GM19328 (cell line): ENCODE measurements at regions not wholly inside any gene's neighbourhood (a gene's known extent, or its start where the extent isn't known, plus 50 kb on each side); places are given as distances from the start of the nearest gene placed in this dataset.
"Not testable (repeated sequence)": the region's sequence is repeated elsewhere in the genome, so short reads cannot be mapped to it uniquely, and the experiment has no call there.

Experiments used
- ATAC-seq: cut with Tn5 transposase; IDR thresholded peaks from one replicate; pipeline ENCODE4 v1.9.1; 2021; ENCODE audit warnings: mild to moderate bottlenecking, moderate library complexity; ENCODE audit not compliant: unreplicated experiment

- ATAC-seq, result no peak
Observed at GRCh38 chr5:87787625-87788256, 375.0 kb upstream of the CCNH start.

GRCh38 chr5:87787086-87787485 is 374.4 kb upstream of the CCNH start:
- ATAC-seq, result no peak

GRCh38 chr5:87786471-87786870 is 373.7 kb upstream of the CCNH start:
- no peak for ATAC-seq

GRCh38 chr5:87785554-87786335 is 373.0 kb upstream of the CCNH start:
- ATAC-seq, result no peak

- ATAC-seq, result no peak
Observed at GRCh38 chr5:87784879-87785495, 372.3 kb upstream of the CCNH start.

DNA sequence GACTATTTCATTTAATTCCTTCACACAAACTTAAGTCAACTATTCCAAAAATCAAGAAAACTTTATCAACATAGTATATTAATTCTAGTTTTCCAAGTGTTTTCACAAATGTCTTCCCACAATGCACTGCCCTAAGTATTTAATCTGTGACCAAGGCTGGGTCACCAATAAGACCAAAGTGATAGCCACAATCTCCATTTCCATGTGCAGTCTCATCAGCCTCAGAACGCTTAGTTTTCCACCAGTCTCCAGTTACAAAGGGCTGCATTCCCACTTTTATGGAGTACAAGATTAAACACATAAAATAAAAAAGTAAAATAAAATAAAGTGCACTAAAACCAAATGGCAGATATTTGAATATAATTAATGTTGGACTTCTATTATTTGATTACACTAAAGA is 371.6 kb upstream of the CCNH start:
- no peak for ATAC-seq

DNA sequence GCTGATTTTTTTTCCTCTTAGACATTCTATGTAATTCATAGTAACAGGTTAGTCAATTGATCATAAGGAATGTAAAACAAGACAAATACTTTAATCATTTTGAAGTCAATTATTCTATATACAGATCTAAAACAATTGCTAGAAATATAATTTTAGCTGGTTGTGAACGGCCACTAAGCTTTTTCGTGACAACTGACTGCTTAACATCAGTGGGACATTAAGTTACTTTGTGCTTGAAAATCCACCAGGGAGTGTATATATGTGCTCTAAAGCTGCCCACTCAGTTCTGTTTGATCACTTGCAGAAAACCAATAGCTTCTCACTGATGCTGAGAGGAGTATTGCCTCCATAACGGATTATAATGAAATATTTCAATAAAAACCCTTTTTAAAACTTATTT is 370.2 kb upstream of the CCNH start:
- ATAC-seq, result no peak

GRCh38 chr5:87781976-87782375 is 369.2 kb upstream of the CCNH start:
- no peak for ATAC-seq

DNA sequence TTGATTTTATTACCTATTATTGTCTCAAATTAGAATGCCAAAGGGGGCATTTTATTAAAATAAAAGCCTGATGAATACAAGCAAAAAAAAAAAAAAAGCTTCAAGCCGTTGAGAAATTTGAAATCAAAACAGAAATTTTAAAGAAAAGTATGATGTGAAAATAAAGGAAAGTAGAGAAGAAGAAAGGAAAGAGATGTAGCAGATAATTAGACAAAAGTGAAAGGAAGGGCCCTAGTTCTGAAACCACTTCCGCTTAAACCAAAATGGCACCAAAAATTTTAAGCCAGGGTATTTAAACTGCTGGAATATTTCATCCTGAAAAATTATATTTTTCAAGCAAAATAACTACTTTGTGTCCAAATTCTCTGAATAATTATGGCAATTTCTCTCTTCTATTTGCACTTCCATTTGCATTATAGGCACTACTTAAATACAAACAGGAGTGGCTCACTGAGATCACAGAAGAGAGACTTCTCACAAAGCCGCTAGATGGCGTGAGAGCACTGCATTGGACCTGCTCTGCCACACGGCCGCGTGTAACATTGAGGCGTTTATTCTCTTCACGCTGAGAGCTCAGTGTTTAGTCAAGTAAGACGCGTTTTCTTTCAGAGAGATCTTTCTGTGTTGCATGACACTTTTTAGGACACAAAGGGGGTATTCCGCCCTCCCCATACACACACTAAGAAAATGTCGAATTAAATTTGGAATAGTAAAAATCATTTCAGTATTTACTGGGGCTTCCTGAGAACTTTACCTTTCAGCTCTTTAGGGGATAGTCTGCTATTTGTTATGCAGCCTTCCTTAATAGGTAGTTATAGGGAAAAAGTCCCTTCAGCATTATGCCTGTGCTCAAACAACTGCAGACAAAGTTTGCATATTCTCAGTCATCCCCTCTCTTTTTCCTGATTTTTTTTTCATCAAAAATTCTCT is 368.4 kb upstream of the CCNH start:
- peak; percentile 100 for ATAC-seq

GRCh38 chr5:87778876-87779275 is 366.1 kb upstream of the CCNH start:
- ATAC-seq, result no peak

DNA sequence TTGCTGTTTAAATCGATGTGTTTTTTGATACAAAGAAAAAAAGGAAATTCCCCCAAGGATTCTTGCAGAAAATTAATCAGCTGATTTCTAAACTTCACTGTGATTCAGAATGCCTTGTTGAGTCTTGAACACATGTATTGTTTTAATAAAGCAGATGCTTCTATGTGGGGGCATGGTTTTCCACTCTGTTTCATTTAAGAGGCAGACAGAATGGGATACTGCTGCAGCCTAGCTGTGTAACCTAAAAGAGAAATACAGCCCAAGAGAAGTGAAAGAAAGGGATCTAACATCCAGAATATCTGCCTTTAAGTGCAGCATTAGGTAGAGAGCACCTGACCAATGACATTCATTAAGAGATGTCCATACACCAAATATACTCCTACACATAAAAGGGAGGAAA is 365.1 kb upstream of the CCNH start:
- ATAC-seq, result no peak

- no peak for ATAC-seq
Observed at GRCh38 chr5:87776785-87777184, 364.1 kb upstream of the CCNH start.

- not testable (repeated sequence) for ATAC-seq
Observed at GRCh38 chr5:87776302-87776701, 363.6 kb upstream of the CCNH start.

- no peak for ATAC-seq
Observed at GRCh38 chr5:87775228-87775627, 362.5 kb upstream of the CCNH start.

DNA sequence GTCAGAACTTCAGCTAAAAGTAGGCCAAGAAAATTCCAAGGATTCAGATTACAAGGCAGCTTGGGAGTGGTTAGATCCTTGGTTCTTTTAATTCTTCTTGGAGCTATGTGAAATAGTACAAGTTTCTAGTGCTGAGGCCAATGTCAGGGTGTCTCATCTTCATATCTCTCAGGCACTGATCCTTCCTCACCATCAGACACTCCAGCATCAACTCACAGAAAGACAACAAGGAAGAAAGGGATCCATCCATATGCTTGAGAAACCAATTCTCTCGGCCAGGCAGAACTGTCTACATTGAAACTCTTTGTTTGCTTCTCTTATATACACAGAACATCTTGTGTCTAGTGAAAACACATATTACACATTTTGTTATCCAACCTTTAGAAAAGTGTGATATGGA is 362.1 kb upstream of the CCNH start:
- no peak for ATAC-seq

GRCh38 chr5:87770601-87771121 is 357.9 kb upstream of the CCNH start:
- no peak for ATAC-seq

DNA sequence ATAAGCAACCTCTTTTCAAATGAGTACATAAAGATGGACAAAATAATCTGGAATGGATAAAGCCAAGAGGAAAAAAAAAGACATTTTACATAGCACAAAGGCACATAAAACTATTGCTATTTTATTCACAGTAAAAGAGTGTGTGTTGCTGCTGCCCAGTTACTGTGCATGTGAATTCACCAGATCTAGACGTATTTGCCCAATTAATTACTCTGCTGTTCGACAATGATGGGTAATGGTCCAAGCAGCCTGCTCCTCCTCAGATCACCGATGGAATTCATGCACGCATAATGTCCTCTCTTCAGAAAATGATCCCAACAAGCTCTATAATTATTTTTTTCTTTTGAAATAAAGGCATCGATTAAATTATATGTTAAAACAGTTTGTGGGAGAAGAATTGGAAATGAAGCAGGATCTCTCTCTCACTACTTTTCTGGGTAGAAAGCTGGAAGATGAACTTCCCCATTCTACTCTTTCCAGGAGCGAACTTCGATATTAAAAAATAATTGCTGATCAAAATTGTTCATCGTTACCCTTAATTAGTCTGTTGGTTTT is 357.4 kb upstream of the CCNH start:
- ATAC-seq, result no peak

DNA sequence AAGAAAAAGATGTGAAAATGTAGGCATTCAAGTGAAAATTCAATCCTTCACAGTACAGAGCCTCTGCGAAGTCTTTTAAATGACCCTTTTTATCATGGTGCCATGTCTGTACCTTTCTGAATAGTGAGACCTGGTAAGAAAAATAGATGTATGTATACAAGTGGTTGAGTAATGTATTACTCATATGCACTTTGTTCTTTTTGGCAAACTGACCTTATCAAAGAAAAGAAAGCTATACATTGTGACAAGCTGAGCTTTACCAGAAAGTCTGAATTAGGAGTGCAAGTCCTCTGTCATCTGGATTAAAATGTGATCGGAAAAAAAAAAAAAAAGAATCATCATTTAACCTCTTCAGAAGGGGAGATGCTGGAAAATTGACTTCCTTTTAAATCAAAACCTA is 356.4 kb upstream of the CCNH start:
- ATAC-seq, result no peak

DNA sequence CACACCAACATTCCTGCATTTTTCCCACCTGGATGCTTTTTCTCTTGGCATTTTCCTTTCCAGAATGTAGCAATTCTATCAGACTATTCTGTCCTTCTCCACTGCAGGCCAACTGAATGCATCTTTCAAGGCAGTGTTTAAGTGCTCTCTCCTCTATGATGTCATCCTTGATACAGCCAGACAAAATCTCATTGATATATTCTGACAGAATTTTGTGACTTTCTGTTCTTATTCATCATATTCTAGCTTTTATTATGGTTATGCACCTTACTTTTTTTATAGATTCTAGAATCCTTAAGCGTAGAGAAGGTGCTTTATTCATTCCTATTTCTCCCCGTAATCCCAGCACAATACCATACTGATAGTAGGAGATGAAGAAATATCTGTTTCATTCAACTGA is 355.5 kb upstream of the CCNH start:
- ATAC-seq, result no peak

DNA sequence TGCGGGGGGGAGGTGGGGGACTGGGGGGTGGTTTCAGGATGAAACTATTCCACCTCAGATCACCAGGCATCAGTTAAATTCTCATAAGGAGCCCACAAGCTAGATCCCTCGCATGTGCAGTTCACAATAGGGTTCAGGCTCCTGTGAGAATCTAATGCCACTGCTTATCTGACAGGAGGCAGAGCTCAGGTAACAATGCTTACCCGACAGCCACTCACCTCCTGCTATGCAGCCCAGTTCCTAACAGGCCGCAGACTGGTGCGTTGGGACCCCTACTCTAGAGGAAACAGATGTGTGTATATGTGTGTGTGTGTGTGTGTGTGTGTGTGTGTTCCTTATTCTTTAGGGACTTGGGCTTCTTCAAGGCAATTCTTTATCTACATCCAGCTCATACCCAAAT is 352.3 kb upstream of the CCNH start:
- no peak for ATAC-seq

GRCh38 chr5:87762631-87763030 is 349.9 kb upstream of the CCNH start:
- ATAC-seq, result no peak
